ENCODE measurements at regions not wholly inside any gene's neighbourhood (a gene's known extent, or its start where the extent isn't known, plus 50 kb on each side); places are given as distances from the start of the nearest gene placed in this dataset.

DNA sequence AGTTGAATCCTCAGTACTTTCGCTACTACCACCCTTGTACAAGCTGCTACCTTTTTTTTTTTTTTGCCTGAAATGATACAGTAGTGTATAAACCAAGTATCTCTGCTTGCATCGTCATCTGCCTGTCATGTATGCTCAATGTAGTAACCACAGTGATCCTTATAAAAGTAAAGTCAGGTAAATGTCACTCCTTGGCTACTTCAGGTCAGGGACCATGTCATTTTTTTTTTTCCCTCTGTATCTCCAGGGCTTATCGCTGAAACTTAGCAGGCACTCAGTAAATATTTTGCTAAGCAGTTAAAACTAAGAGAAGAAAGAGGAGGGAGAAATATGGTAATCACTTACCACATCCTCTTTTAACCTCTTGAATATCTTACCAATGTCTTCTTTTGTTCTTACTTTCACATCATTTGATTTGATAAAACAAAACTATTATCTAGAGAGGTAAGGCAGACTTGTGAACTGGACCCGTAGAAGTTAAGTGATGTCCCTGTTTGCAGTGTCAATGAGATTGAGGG lies 96.8 kb upstream of the KLF12 start:
- POLR2A ChIA-PET (ENCODE audit: low non-redundant PET): no interaction called here
- TF ChIP-seq, protein P1, sequence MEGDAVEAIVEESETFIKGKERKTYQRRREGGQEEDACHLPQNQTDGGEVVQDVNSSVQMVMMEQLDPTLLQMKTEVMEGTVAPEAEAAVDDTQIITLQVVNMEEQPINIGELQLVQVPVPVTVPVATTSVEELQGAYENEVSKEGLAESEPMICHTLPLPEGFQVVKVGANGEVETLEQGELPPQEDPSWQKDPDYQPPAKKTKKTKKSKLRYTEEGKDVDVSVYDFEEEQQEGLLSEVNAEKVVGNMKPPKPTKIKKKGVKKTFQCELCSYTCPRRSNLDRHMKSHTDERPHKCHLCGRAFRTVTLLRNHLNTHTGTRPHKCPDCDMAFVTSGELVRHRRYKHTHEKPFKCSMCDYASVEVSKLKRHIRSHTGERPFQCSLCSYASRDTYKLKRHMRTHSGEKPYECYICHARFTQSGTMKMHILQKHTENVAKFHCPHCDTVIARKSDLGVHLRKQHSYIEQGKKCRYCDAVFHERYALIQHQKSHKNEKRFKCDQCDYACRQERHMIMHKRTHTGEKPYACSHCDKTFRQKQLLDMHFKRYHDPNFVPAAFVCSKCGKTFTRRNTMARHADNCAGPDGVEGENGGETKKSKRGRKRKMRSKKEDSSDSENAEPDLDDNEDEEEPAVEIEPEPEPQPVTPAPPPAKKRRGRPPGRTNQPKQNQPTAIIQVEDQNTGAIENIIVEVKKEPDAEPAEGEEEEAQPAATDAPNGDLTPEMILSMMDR (conservative IDR thresholded peaks at IDR 0.05; ENCODE audit: low read depth): no peak
- CTCF ChIA-PET: no interaction called here
- no peak overlapping the region for H3K27ac ChIP-seq
- DNase-seq (ENCODE audit: low spot score): no peak

DNA sequence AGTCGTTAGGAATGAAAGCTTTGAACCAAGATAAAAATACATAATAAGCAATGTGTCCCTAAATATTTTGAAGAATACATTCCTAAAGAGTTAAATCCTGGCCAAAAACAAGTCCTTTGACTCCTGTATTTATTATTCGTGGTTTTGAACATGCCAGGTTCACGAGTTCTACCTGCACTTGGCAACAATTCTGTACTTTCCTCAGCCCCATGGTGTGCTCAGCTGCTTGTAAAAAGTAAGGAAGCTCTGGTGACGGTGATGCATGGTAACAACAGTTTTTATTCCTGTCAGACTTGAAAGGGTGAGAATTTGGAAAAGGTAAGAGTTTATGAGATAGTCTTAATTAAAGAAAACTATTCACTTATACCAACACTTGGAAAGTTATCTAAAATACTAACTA lies 95.0 kb upstream of the KLF12 start:
- TF ChIP-seq, protein P1 (conservative IDR thresholded peaks at IDR 0.05; ENCODE audit: low read depth): no peak
- ChIA-PET POLR2A (ENCODE audit: low non-redundant PET) (no interaction called here), CTCF (no interaction called here)
- no peak for DNase-seq (ENCODE audit: low spot score)
- no peak overlapping the region for H3K27ac ChIP-seq

DNA sequence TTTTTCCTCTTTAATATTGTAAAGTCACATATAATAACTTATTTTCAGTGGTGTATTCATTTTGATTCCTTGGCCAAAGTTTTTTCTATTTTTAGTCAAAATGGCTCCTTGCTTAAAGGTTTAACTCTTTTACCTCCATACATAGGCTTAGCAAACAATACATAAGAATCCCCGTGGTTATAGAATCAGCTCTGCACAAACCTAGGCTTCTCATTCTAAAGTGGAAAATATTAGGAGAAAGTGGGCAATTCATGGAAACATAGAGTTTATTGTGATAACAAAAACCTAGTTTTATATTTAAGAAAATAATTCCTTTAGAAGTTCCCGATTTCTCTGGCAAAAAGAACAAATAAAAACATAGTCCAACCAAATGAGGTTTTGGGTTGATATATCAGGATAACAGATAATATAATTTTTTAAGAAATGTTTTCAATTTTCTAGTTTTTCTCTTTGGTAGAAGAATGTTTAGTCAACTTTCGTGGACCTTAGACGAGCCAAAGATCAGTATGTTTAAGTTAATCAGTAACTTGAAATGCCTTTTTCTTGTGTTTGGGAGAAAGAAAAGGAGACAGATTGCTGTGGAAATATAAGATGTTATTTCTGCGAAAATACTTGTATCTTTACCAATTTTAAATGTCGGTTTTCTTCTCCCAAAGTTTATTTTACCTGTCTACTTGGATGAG lies 93.4 kb upstream of the KLF12 start:
- no peak for DNase-seq (ENCODE audit: low spot score)
- TF ChIP-seq, protein P1 (conservative IDR thresholded peaks at IDR 0.05; ENCODE audit: low read depth): no peak
- CTCF ChIA-PET: no interaction called here
- POLR2A ChIA-PET (ENCODE audit: low non-redundant PET): no interaction called here
- no peak overlapping the region for H3K27ac ChIP-seq

DNA sequence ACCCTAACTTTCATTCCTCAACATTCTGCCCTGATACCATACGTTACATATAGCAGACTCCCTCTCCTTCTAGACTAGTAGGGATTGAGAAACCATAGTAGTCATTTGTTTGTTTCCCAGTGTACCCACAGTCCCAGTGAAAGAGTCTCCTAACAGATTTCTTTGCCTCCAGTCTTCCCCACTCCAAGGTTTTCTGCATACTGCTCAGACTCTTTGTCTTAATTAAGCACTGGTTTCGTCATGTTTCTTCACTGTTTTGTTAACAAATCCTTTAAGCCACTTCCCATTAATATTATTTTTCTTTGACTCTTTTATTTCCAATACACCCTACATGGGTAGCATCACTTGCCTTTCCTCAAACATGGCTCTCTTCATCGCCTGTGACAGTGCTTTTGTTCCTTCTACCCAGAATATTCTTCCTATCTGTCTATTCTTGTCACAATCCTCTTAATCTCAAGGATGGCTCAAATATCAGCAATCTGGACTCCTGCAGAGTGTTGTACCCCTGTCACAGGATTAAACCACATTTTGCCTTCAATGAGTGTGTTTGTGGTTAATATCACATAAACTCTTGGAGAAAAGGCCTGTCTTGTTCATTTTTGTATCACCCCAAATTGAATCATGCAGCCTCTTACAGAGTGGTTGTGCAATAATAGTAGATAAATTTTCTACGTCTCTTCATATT lies 92.7 kb upstream of the KLF12 start:
- CTCF ChIA-PET: no interaction called here
- no peak for DNase-seq (ENCODE audit: low spot score)
- TF ChIP-seq, protein P1 (conservative IDR thresholded peaks at IDR 0.05; ENCODE audit: low read depth): no peak
- POLR2A ChIA-PET (ENCODE audit: low non-redundant PET): no interaction called here
- no peak overlapping the region for H3K27ac ChIP-seq

DNA sequence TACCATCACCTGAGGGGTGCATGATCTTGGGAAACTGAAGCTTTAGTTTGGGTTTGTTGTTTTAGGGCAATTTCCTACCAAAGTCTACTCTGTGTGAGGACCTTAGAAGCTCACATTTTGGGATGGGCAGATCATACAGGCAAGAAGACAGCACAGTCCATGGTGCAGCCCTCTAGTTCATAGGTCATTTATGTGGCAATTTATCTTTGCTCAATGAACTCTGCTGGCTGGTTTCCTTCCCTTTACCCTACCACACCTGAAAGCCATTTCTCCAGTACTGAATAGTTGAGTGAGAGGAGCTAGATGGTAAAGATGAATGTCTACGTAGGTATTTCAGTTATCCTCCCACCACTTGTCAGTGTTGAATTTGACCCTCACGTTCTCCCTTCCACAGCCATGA lies 87.5 kb upstream of the KLF12 start:
- CTCF ChIA-PET: no interaction called here
- TF ChIP-seq, protein P1 (conservative IDR thresholded peaks at IDR 0.05; ENCODE audit: low read depth): no peak
- no peak for DNase-seq (ENCODE audit: low spot score)
- no peak overlapping the region for H3K27ac ChIP-seq
- POLR2A ChIA-PET (ENCODE audit: low non-redundant PET): no interaction called here

DNA sequence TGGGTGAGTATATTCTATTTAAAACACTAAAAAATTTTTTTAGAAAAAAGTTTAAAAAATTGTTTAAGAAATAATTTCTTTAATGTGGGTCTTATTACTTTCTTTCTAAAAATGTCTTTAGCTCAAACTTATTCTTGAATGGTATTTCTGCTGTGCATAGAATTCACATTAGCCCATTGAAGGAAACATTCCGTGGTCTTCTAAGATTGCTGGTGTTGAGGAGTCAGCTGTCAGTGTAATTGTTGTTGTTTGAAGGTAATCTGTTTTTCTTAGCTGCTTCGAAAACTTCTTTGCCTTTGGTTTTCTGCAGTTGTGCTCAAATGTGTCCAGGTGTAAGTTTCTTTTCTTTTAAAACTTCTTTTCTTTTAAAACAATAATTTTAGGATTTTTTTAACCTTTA lies 85.4 kb upstream of the KLF12 start:
- DNase-seq (ENCODE audit: low spot score): no peak
- TF ChIP-seq, protein P1 (conservative IDR thresholded peaks at IDR 0.05; ENCODE audit: low read depth): no peak
- CTCF ChIA-PET: no interaction called here
- POLR2A ChIA-PET (ENCODE audit: low non-redundant PET): no interaction called here
- H3K27ac ChIP-seq: no peak overlapping the region
